OCI-LY7 (cell line): ENCODE measurements at regions not wholly inside any gene's neighbourhood (a gene's known extent, or its start where the extent isn't known, plus 50 kb on each side); places are given as distances from the start of the nearest gene placed in this dataset.

Experiments
- BruUV-seq: library from RNA; stranded (reverse); fragments of 400-500 nt; replicated peaks from 2 replicates; lab custom pipeline; 2021; lab: Mats Ljungman, UMichigan
- CTCF ChIA-PET: fragments of 300-600 bp; sonication (Branson Sonifier 250); formaldehyde crosslinking; loops from one replicate; lab custom pipeline; 2022; ENCODE audit warnings: antibody characterized with exemption; ENCODE audit not compliant: unreplicated experiment; lab: Charles Lee
- POLR2A ChIA-PET: fragments of 300-600 bp; sonication (Branson Sonifier 250); formaldehyde crosslinking; loops from one replicate; lab custom pipeline; 2022; ENCODE audit warnings: antibody characterized with exemption; lab: Charles Lee
- DNase-seq: peaks from one replicate; pipeline ENCODE4 v3.0.0-alpha.2; 2015; ENCODE audit warnings: low spot score
- H2AFZ ChIP-seq: fragments of 200-600 bp; sonication (generic), shearing (Covaris generic); 2 replicates; pipeline ENCODE4 v1.6.1; 2014; ENCODE audit warnings: mild to moderate bottlenecking, antibody characterized with exemption, low read length, moderate library complexity
- H3K27ac ChIP-seq: fragments of 200-600 bp; sonication (generic); 2 replicates; pipeline ENCODE4 v1.5.1; 2014; ENCODE audit warnings: mixed run types, low read depth, mild to moderate bottlenecking, moderate library complexity, low read length, inconsistent platforms; ENCODE audit not compliant: poor library complexity, severe bottlenecking
- H3K36me3 ChIP-seq: fragments of 200-600 bp; sonication (generic); 2 replicates; pipeline ENCODE4 v1.6.1; 2014; ENCODE audit warnings: mild to moderate bottlenecking, antibody characterized with exemption, low read length, moderate library complexity, mixed read lengths; ENCODE audit not compliant: insufficient read depth
- H3K4me1 ChIP-seq: fragments of 200-600 bp; sonication (generic); 2 replicates; pipeline ENCODE4 v1.5.1; 2014; ENCODE audit warnings: mild to moderate bottlenecking, low read length; ENCODE audit not compliant: insufficient read depth, poor library complexity, severe bottlenecking
- H3K4me2 ChIP-seq: fragments of 200-600 bp; sonication (generic); 2 replicates; pipeline ENCODE4 v1.6.1; 2014; ENCODE audit warnings: mild to moderate bottlenecking, low read length
- H3K4me3 ChIP-seq: fragments of 200-600 bp; sonication (generic); 2 replicates; pipeline ENCODE4 v1.5.1; 2014; ENCODE audit warnings: mild to moderate bottlenecking, low read depth, low read length; ENCODE audit not compliant: poor library complexity, severe bottlenecking
- H3K79me2 ChIP-seq: fragments of 200-600 bp; sonication (generic); 2 replicates; pipeline ENCODE4 v1.6.1; 2016; ENCODE audit warnings: low read depth, mild to moderate bottlenecking, low read length, moderate library complexity, mixed read lengths; ENCODE audit not compliant: insufficient read depth
- H3K9me2 ChIP-seq: fragments of 200-600 bp; sonication (generic); 2 replicates; pipeline ENCODE4 v1.6.1; 2016; ENCODE audit warnings: mild to moderate bottlenecking, low read length, mixed read lengths; ENCODE audit not compliant: insufficient read depth
- H3K9me3 ChIP-seq: fragments of 200-600 bp; sonication (generic); 2 replicates; pipeline ENCODE4 v1.6.1; 2014; ENCODE audit warnings: mild to moderate bottlenecking, mixed run types, low read length, mixed read lengths
- H4K20me1 ChIP-seq: fragments of 200-600 bp; sonication (generic); 2 replicates; pipeline ENCODE4 v1.6.1; 2014; ENCODE audit warnings: mild to moderate bottlenecking, antibody characterized with exemption, low read length, moderate library complexity, mixed read lengths; ENCODE audit not compliant: insufficient read depth
- CTCF ChIP-seq: fragments of 200-600 bp; sonication (generic); conservative IDR thresholded peaks from 2 replicates; pipeline ENCODE4 v1.5.1; 2014; ENCODE audit warnings: mild to moderate bottlenecking, antibody characterized with exemption, low read length, moderate library complexity, mixed read lengths
- EZH2phosphoT487 ChIP-seq: fragments of 200-600 bp; sonication (generic); IDR thresholded peaks from 2 replicates; pipeline ENCODE4 v1.6.1; 2018; ENCODE audit warnings: low read depth, borderline replicate concordance, mild to moderate bottlenecking, mixed run types, antibody characterized with exemption, low read length, moderate library complexity, mixed read lengths
- intact Hi-C: fragments of 100-400 bp; cut with micrococcal nuclease; formaldehyde crosslinking; loops from one replicate; pipeline ENCODE4 v1.10.0; 2022; ENCODE audit not compliant: unreplicated experiment

GRCh38 chr1:232578651-232579195 lies 51.2 kb downstream of the SIPA1L2 start:
- CTCF ChIA-PET = interaction anchor here (1.1 to 1.2 kb wide), 2 partner anchors 13 to 16 kb away, joined by 4 read pairs; no protein-coding TSS in a partner anchor
- Histone ChIP-seq H3K4me2 (peak overlapping the region; percentile 72), H3K9me2 (no peaks in the 10 kb centered on the region), H4K20me1 (no peaks in the 10 kb centered on the region), H3K27ac (peak overlapping the region; percentile 93), H3K4me3 (peak overlapping the region; percentile 47), H3K79me2 (0 out of 2 replicates have a peak, but pooled peaks cover 3% of the 10 kb centered on the region), H2AFZ (peak overlapping the region; percentile 70; the same call in 1 of the 2 replicates), H3K36me3 (no peaks in the 10 kb centered on the region; the same call in 1 of the 2 replicates), H3K9me3 (no peaks in the 10 kb centered on the region), H3K4me1 (peaks cover 79% of the 10 kb centered on the region)
- DNase-seq = peak; percentile 81
- no TSS peak for BruUV-seq
- no peak for TF ChIP-seq EZH2phosphoT487
- TF ChIP-seq CTCF = no peak
- intact Hi-C loops = loop anchor here (2.0 kb wide), 1 partner anchor 20 kb away; no protein-coding TSS in a partner anchor
- POLR2A ChIA-PET = interaction anchor here (0.7 to 2.2 kb wide), 10 partner anchors 10 to 1612 kb away, joined by 3 to 28 read pairs (median 5); no protein-coding TSS in a partner anchor

- intact Hi-C loops = loop anchor here (2.0 kb wide), 1 partner anchor 21 kb away; no protein-coding TSS in a partner anchor
- no peaks in the 10 kb centered on the region; the same call in 1 of the 2 replicates for H3K36me3 ChIP-seq
- H3K4me2 ChIP-seq = peak overlapping the region; percentile 72
- DNase-seq = peak; percentile 60
- CTCF ChIA-PET = no interaction called here
- H3K27ac ChIP-seq = peak overlapping the region; percentile 93
- POLR2A ChIA-PET = interaction anchor here (0.6 to 2.2 kb wide), 7 partner anchors 11 to 704 kb away, joined by 3 to 28 read pairs (median 5); no protein-coding TSS in a partner anchor
- TF ChIP-seq CTCF = no peak
- TF ChIP-seq EZH2phosphoT487 = no peak
- H3K4me3 ChIP-seq = peak overlapping the region; percentile 47
- no TSS peak for BruUV-seq
- H3K9me2 ChIP-seq = no peaks in the 10 kb centered on the region
- H3K9me3 ChIP-seq = no peaks in the 10 kb centered on the region
- H2AFZ ChIP-seq = peak overlapping the region; percentile 70; the same call in 1 of the 2 replicates
- no peaks in the 10 kb centered on the region for H4K20me1 ChIP-seq
- 0 out of 2 replicates have a peak, but pooled peaks cover 3% of the 10 kb centered on the region for H3K79me2 ChIP-seq
- peaks cover 88% of the 10 kb centered on the region for H3K4me1 ChIP-seq
These were observed 52.2 kb downstream of the SIPA1L2 start for GRCh38 chr1:232577772-232578171.

GRCh38 chr1:232576537-232576936 lies 53.4 kb downstream of the SIPA1L2 start:
- BruUV-seq = no TSS peak
- H3K79me2 ChIP-seq = 0 out of 2 replicates have a peak, but pooled peaks cover 3% of the 10 kb centered on the region

More at GRCh38 chr1:232576537-232576936, 53.4 kb downstream of the SIPA1L2 start:
- Histone ChIP-seq H3K36me3 (no peaks in the 10 kb centered on the region), H2AFZ (no peak overlapping the region), H3K9me3 (no peaks in the 10 kb centered on the region), H3K4me3 (no peak overlapping the region), H3K9me2 (no peaks in the 10 kb centered on the region), H3K27ac (peak overlapping the region; percentile 93), H4K20me1 (no peaks in the 10 kb centered on the region), H3K4me2 (no peak overlapping the region), H3K4me1 (peaks cover 91% of the 10 kb centered on the region)
- ChIA-PET POLR2A (interaction anchor here (1.1 to 1.5 kb wide), 5 partner anchors 9 to 26 kb away, joined by 3 to 6 read pairs (median 5); no protein-coding TSS in a partner anchor), CTCF (no interaction called here)
- intact Hi-C loops = no loop called here
- TF ChIP-seq CTCF (no peak), EZH2phosphoT487 (no peak)
- DNase-seq = no peak
